Cardiac fibroblast (primary cell): ENCODE measurements at regions not wholly inside any gene's neighbourhood (a gene's known extent, or its start where the extent isn't known, plus 50 kb on each side); places are given as distances from the start of the nearest gene placed in this dataset.

ENCODE experiments used
- DNase-seq, 2 donors: peaks; one replicate each; pipeline versions ENCODE4 v3.0.0 to v3.0.0-alpha.2; 2010; ENCODE audit warnings: low read depth in 2 of 2
- H3K4me3 ChIP-seq, 2 donors: replicated peaks in 1 of 2; 1 replicate in 1 of 2; 2 replicates in 1 of 2; pipeline ENCODE4 v1.5.1; 2011; ENCODE audit warnings: low read depth in 2 of 2, low read length in 2 of 2, mild to moderate bottlenecking in 2 of 2, moderate library complexity in 1 of 2
- TF ChIP-seq, protein P1 (sequence below): IDR thresholded peaks from one replicate; pipeline ENCODE4 v1.5.1; 2011; ENCODE audit warnings: low read depth, mild to moderate bottlenecking, low read length, inconsistent platforms

DNA sequence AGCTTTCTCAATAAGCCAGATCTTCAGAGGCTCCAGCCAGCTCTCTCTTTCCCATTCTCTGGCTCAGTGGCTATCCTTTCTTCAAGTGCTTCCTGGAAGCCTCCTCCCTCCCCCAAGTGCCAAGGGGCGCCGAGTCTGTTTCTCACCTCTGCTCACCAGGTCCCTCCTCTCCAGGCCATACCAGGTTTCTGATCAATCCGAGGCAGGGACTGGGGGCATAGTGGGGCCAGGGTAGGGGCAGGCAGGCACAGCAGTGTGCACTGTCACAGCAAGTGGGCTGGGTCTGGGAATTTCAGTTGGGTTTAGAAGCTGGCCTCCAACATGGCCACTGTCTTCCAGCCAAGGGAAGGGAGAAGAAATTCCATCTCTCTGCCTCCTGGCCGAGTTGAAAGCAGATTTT is 56.5 kb downstream of the NAV1 start:
- TF ChIP-seq, protein P1, sequence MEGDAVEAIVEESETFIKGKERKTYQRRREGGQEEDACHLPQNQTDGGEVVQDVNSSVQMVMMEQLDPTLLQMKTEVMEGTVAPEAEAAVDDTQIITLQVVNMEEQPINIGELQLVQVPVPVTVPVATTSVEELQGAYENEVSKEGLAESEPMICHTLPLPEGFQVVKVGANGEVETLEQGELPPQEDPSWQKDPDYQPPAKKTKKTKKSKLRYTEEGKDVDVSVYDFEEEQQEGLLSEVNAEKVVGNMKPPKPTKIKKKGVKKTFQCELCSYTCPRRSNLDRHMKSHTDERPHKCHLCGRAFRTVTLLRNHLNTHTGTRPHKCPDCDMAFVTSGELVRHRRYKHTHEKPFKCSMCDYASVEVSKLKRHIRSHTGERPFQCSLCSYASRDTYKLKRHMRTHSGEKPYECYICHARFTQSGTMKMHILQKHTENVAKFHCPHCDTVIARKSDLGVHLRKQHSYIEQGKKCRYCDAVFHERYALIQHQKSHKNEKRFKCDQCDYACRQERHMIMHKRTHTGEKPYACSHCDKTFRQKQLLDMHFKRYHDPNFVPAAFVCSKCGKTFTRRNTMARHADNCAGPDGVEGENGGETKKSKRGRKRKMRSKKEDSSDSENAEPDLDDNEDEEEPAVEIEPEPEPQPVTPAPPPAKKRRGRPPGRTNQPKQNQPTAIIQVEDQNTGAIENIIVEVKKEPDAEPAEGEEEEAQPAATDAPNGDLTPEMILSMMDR = no peak
- no peak overlapping the region for H3K4me3 ChIP-seq
- no peak for DNase-seq

DNA sequence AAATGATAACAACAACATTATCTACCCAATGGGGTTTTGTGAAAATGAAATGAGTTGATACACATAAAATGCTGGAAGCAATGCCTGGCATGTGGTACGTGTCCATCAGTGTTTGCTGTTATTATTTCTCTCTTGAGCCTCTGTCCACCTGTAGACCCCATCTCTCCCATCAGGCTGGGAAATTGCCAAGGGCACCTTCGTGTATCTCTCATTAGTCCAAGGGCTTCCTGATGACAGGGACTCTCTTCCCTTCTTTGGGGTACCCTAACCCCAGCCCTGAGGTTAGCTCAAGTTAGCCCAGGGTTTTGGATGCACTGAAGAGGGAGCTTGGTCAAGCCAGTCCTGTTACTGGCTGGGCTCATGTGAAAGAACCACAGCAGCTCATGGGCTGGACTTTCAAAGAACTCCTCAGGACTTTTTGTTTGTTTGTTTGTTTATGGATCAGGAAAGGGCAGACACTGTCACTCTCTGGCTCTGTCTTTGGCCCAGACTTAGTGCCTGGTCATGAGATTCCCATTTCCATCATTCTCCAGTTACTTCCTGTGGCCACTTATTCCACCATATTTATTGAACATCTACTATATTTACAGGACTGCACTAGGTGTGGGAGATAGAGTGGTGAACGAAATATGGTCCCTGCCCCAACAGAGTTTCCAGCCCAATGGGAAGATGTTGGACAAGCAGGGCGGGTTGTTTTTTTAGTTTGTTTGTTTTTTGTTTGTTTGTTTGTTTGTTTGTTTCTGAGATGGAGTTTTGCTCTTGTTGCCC is 57.4 kb downstream of the NAV1 start:
- TF ChIP-seq, protein P1 = no peak
- DNase-seq = no peak

GRCh38 chr1:201597551-201598230 is 58.8 kb downstream of the NAV1 start:
- no peak overlapping the region for H3K4me3 ChIP-seq
- DNase-seq = no peak
- TF ChIP-seq, protein P1 = no peak

More for the DNA sequence above, 57.4 kb downstream of the NAV1 start:
- H3K4me3 ChIP-seq = no peak overlapping the region

DNA sequence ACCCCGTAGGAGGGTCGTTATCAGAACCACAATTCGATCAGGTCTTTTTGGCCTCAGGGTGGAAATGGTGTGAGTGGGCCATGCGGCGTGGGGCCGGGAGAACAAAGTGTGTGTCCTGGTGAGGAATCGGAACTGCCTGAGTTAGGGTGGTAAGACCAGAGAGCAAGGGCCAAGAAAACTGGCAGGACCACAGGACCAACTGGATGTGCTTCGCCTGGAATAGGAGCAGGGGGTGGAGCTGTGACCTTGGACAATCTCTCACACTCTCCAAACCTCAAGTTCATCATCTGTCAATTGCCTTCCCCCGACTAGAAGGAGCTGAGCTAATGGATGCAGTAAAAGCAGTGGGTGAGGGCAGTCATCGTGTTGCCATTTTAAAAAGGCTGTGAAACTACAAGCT is 59.5 kb downstream of the NAV1 start:
- no peak for DNase-seq
- TF ChIP-seq, protein P1 = no peak

GRCh38 chr1:201598973-201599372 is 60.0 kb downstream of the NAV1 start:
- TF ChIP-seq, protein P1 = no peak

More for the DNA sequence above, 59.5 kb downstream of the NAV1 start:
- H3K4me3 ChIP-seq = no peak overlapping the region

DNA sequence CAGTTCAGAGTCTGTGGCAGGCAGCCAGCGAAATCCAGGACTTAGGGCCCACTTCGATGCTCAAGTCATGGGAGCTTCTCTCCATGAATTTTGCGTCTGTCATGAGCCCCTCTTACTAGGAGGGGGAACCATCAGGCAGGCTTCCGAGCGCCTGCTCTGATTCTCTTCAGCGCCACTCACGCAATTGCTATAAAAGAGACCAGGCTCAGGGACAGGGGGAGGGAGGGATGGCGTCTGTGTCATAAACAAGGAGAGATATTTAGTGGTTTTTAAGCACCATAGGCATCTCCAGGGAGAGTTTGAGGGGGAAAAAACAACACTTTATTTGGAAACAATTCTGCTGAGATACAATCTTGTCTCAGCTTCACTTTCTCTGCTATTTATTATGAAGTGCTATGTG is 60.6 kb downstream of the NAV1 start:
- TF ChIP-seq, protein P1 = no peak
- no peak for DNase-seq
- no peak overlapping the region for H3K4me3 ChIP-seq

More at GRCh38 chr1:201598973-201599372, 60.0 kb downstream of the NAV1 start:
- H3K4me3 ChIP-seq = no peak overlapping the region
- no peak for DNase-seq
